HG03066 (cell line): ENCODE measurements at regions not wholly inside any gene's neighbourhood (a gene's known extent, or its start where the extent isn't known, plus 50 kb on each side); places are given as distances from the start of the nearest gene placed in this dataset.

Experiments used
- ATAC-seq: cut with Tn5 transposase; IDR thresholded peaks from one replicate; pipeline ENCODE4 v1.9.1; 2021; ENCODE audit warnings: low read depth; ENCODE audit not compliant: unreplicated experiment

DNA sequence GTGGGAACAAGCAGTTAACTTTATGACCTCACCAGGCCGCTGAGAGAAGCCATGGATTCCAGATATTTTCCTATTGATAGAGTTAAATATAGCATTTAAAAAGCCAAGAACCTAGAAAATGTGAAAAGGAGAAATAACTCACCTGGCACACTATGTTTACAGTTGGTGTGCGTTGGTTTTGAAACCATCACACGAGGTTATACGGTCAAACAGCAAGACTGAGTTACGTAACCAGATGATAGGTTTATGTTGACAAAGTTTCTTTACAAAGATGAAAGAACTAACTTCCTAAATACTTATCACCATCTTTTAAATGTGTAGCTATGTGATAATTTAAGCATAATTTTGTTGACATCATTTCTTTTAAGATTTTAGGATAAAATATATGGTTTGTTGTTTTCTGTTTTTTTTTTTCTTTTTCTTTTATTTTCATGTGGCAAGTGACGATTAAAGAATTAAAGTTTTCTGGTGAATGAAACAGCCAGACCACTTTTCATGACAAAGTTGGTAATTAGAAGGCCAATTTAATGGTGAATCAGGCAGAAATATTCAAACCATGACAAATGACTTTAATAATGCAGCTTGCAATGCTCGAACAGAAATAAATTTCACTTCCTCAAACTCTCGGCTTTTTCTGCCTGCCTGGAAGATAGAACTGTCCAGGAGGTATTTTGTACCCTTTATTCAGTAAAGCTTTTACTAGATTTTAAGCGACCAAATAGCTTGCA lies 339.1 kb upstream of the OBI1 start:
- no peak for ATAC-seq

DNA sequence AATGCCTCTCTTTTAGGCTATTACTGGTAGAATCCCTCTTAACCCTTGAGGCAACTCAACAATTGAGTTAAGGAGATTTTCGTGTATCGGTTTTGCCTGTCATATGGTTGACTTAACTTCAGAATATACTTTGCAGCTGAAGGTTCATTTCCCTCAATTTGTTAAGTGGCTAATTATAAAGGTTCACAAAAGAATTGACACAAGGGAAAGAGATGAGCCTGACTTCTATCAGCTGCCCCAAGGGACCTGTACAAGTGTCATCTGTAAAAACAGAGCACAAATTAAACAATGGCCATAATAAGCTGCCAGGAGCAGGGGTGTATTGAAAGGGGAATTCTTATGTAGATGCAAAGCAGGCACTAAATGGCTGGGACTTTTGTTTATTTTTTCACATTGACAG lies 334.8 kb upstream of the OBI1 start:
- ATAC-seq = no peak

DNA sequence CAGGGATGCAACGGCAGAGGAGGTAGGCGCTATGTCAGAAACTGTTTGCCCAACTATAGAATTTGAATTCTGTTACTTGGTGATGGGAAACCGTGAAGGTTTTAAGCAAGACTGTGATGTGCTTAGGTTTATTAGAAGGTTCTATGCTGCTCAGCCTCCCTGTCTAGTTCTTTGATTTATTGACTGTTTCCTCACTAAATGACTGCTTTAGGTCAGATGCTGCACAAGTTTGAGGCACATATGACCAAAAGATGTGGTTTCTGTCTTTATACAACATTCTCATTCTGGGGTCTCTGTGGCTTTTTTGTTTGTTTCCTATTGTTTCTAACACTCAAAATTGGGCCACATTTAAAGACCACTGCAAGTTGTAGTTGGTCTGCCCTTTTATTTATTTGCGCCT lies 323.0 kb upstream of the OBI1 start:
- no peak for ATAC-seq

DNA sequence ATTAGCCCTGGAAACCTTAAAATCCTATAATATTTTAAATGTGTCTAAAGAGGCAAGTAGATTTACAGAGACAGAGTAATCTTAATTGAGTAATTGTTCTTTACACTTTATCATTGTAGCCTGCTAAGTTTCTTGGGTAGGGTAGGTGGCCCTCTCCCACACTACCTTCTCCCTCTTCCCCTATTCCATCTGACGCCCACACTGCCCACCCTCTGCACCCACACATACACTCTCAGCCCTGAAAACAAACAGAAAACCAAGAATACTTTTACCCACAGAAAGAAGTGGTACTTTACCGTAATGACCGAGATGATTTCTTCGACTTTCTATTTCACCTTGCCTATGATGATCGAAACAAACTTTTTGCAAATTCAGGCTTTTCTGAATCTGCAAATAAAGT lies 320.4 kb upstream of the OBI1 start:
- ATAC-seq = no peak

DNA sequence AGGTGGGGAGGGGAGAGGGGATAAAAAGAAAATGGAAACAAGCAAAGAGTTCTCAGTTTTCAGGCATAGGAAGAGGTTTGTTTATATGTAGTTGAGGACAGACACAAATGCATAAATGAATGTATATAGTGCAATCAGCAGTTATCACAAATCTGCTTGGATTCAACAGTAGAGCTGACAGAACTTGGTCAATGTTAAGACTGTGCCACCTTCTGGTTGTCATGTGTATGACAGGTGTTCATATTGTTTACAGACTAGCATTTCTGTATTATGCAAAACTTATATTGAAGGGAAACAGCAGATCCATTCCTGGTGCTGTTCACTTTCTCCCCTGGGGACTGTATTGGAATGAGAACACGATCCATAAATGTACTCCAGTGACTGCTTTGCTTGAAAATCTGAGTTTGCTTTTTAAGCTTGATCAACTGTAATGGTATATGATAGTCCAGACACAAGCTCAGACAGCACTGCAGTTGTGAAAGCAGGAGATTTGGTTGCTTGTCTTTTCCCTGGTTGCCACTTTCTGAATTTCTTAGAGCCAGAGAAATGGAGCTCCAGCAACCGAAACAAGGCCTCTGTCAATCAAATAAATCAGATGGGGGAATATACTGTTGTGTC lies 319.5 kb upstream of the OBI1 start:
- ATAC-seq = peak; percentile 82

DNA sequence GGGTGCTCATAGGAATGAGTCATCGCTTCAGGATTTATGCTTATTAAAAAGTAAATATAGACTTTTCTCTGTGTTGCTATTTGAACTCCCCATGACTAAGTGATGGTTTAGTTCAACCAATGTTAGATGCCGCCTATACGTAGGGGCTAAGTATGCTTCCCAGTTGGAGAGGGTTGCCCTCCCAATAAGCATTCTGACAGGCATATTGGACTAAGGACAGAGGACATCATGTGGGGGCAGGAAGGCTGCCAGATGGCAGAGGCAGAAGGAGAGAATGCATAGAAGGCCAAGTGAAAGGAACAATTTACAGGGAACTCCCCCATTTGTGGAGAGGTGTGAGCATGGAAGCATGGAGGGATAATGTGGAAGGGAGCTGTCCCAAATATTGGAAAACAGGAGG lies 318.4 kb upstream of the OBI1 start:
- no peak for ATAC-seq

DNA sequence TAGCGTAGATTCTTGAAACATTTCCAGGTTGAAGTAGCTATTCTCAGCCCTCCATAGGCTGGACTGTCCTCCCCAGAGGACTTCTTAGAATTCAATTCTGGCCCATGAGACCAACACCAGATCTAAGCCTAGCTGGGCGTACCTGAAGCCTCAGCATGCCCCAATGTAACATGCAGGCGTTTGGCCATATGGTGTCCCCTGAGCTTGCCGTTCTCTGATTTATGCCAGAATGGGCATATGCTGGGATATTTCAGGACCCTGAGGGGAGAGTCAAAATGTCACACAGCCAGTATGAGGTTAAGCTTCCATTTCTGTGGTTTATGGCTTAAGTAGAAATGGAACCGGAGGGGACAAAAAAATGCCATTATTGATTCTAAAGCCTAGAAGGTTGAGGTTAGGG lies 317.7 kb upstream of the OBI1 start:
- no peak for ATAC-seq

DNA sequence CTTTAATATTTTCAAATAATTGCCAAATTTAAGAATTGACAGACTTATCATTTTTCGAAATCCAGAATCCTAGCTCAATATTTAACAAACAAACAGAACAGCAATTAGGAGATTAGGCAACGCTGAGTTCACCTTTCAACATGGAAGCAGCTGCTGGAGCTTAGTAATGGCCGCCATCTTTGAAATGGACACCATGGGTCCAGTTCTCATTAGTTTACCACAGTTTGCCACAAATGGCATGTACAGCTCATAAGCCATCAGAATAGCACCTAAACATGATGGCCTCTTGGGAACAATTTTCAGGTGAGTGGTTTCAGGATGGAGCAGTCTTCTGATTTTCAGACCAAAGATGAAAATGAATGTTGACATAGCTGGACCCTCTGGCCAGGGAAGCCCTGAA lies 313.6 kb upstream of the OBI1 start:
- ATAC-seq = no peak

DNA sequence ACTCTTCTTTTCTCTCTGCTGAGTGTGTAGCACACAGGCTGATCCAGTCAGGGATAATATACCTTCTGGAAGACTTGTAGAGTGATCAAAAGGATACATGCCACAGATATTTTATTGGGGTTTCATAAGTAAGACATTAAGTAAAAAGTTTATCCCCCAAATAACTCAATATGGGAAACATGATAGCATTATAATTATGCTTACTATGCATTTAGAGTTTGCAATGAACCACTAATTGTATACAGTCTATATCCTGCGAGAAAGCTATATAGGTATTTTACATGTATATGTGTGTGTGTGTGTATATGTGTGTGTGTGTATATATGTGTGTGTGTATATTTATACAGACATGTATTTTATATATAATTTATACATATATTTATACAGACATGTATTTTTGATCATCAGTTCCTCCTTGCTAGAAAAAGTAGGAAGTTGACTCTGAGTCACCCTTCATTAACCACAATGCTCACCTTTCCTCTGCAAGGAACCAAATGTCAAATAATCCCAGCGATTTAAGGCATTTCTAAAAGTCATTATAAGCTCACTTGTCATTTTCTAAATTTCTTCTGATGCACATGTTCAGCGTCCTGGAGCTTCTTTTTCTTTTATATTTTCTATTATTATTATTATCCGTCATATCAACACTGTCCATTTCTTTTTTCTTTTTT lies 312.5 kb upstream of the OBI1 start:
- ATAC-seq = no peak

DNA sequence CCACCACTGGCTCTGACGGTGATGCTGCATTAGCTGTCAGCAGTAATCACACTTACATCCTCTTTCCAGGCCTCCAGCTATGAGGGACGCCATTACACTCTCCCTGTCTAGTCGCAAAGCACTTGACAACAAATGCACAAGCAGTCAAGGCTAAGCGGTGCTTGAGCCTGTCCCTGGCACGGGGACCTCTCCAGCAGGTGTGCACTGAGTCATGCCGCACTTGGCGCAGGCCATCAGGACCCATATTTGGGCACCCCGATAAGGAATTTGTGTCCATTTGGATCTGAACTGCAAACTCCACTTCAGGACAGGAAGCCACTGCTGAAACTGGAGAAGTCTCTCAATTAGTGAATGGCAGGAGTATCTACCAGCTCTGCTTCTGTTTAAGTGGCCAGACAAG lies 301.9 kb upstream of the OBI1 start:
- ATAC-seq = no peak

DNA sequence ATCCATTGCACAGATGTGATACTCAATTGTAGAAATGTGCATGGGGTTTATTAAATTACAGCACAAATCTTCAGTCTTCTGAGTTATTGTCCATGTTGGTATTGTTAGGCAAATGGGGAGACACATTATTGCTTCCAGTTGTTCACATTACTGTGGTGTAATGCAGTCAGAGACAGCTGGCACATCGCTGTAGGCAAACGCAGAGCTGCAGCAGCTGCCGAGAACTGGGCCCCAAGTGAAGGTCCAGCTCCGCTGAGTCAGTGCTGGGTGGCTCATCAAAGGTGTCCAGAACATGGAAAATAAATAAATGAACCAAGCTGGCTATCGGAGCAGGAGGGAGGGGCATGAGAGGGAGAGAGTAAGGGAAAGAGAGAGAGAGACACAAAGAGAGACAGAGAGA lies 299.1 kb upstream of the OBI1 start:
- ATAC-seq = no peak

DNA sequence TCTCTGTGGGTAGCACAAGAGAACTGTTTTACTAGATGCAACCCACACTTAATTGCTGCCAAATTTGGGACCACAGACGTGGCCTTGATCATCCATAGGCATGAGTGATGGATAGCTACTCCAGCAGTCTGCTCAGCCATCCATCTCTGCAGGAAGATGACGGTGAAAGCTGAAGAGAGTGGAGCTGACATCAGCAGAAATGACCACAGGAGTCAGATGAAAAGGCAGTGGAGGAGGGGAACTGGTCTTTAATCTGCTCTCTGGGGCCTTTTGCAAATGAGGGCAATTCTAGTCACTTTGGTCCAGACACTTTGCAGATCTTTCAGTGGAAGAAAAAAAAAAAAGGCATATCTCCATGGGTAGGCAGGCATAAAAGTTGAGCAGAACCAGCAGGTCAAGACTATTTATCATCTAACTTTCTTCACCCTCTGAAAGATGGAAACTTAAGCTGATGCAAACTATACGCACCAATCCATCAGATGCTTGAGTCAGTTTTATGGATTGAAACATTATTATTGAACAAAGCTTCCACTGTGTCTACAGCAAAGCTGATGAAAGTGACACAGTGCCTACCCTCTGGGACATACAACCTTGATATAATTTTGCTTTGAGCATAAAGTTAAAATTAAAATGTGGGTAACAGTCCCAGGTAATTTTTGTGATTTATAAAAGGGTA lies 281.6 kb upstream of the OBI1 start:
- no peak for ATAC-seq

DNA sequence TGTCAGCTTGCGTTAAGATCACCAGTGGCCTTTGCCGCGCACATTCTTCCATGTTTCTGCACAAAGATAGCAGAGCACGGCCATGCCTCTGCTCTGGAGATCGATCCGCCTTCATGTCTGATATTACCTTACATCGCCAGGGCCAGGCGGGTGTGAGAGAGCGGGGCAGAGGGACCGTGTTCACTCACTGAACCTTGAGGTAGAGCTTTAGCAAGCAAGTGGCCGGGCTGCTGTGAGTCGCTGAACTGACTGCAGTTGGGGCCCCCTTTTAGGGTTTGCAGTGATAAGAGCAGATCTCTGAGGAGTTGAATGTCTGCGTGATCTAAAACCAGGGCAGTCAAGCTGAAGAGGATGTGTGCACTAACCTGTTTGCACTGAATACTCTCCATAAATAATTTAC lies 275.4 kb upstream of the OBI1 start:
- ATAC-seq = no peak

DNA sequence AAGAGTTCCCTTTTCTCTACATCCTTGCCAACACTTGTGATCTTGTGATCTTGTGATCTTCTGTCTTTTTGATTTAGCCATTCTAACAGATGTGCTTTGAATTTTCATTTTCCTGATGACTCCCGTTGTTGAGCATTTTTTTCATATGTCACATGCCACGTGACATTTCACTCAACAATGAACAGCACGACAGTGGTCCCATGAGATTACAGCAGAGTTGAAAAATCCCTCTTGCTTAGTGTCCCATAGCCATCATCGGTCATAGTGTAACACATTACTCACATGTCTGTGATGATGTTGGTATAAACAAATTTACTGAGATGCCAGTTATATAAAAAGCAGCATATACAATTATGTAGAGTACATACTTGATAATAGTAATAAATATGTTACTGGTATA lies 256.1 kb upstream of the OBI1 start:
- no peak for ATAC-seq

DNA sequence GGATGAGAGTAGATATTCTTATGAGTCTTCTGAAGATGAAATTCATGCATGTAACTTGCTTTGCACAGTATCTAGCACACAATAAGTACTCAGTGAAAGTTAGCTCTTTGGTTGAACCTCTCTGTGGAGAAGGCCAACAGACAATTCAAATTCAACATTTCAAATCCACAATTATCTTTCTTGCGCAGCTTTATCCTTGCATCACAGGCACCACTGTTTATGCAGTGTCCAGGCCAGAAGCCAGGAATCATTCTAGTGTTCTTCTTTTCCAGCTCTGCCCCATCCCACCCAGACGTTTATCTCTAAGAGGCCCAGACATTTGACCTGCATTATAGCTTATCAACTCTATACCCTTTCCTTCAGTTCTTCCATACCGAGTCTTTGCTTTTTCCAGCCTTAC lies 254.7 kb upstream of the OBI1 start:
- ATAC-seq = no peak

DNA sequence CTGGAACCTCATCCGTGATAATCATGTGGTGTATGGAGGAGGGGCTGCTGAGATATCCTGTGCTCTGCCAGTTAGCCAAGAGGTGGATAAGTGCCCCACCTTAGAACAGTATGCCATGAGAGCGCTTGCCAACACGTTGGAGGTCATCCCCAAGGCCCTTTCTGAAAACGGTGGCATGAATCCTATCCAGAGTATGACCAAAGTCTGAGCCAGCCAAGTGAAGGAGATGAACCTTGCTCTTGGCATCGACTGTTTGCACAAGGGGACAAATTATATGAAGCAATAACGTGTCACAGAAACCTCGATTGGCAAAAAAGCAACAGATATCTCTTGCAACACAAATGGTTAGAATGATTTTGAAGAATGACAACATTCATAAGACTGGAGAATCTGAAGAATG lies 251.2 kb upstream of the OBI1 start:
- ATAC-seq = no peak

DNA sequence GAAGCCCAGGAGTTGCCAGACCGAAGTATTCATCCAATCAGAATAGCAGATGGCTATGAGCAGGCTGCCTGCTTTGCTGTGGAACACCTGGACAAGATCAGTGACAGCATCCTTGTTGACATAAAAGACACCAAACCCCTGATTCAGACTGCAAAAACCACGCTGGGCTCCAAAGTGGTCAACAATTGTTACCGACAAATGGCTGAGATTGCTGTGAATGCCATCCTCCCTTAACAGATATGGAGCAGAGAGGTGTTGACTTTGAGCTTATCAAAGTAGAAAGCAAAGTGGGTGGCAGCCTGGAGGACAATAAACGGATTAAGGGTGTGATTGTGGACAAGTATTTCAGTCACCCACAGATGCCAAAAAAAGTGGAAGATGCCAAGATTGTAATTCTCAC lies 250.3 kb upstream of the OBI1 start:
- no peak for ATAC-seq

DNA sequence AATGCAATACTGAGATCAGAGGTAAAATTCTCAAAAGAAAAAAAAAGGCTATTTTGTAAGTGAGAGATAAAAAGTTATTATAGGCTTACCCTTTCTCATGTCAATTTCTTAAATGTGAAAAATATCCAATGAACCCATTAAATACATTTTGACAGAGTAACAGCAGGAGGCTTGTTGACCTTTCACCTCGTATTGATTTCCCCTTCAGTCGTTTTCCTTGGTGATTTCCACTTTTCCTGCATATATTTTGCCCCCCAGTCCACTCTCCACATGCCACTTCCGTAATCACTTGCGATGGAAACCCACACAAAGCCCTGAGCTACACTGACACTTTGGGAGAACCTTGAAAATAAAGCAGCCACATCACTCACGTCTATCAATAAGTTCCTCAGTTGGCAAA lies 248.1 kb upstream of the OBI1 start:
- ATAC-seq = no peak

DNA sequence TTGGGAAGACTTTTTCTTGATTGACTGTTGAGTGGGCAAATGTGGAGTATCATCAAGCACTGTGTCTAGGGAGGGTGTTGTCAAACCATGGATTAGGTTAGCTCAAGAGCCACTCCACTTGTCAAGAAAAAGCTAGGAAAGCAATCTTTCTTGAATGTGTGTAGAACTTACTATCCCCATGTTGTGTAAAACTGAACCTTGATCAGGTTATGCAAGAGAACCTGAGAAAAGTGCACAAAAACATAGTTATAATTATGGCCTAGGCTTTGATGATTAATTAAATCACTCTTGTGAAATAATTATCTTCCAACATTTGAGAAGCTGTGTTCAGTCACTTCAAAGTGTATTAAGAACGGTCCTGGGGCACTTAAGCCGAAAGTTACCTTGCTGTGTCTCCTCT lies 238.2 kb upstream of the OBI1 start:
- ATAC-seq = no peak

DNA sequence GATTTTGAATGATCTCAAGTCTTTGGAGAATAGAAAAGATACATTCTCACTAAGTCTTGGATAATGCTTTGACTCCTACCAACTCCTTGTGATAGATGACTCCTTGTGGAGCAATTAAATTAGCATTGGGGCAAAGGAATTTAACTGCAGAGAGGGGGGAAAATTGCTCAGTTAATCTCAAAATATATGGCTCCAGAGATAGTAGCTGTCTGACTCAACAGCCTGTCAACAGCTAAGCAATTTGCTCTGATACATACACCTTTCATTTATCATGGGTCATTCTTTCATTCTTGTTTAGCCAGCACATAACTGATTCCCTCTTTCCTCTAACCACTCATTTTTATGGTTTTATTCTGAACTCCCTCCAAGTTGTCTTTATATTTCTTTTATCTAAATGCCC lies 225.6 kb upstream of the OBI1 start:
- no peak for ATAC-seq

DNA sequence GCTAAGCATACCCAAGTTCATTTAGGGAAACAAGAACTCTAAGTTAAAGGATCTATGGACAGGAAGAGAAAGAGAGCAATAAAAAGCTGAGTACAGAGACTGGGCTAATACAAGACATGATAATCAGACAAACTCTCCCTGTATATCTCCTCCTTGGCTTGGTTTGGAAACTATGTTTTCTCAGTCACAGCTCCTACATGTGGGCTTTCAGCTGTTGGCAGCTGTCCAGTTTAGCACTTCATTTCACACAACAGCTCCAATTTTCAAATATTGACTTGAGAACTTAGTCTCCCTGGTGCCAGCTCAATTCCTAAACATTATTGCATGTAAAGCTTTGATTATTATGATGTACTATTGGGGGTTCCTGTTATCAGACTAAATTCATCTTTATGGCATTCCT lies 222.8 kb upstream of the OBI1 start:
- no peak for ATAC-seq

DNA sequence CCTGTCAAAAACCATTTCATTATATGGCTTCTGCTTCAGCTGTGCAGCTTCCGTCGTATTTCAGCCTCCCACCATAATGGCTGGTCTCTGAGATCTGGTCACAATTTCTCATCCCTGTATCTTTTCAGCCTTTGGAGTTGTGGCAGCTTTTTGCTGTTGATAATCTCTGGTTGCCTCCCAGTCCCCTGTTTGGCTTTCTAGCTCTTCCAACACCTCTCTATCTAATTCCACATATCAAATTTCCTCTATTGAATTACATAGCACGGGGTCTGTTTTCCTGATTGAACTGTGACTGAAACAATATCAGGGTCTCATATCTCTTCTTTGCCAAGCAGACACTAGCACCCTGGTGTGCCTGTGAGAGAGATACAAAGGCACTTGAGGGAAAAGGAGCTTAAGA lies 222.1 kb upstream of the OBI1 start:
- no peak for ATAC-seq
